DOHH2 (cell line): ENCODE measurements at regions not wholly inside any gene's neighbourhood (a gene's known extent, or its start where the extent isn't known, plus 50 kb on each side); places are given as distances from the start of the nearest gene placed in this dataset.

Experiments
- CTCF ChIP-seq: fragments of 200-600 bp; sonication (generic); IDR thresholded peaks from one replicate; pipeline ENCODE4 v1.5.1; 2014; ENCODE audit warnings: antibody characterized with exemption, mild to moderate bottlenecking, low read depth, low read length; ENCODE audit not compliant: poor library complexity, severe bottlenecking
- EZH2phosphoT487 ChIP-seq: fragments of 200-600 bp; sonication (generic); IDR thresholded peaks from 2 replicates; pipeline ENCODE4 v1.6.1; 2017; ENCODE audit warnings: borderline replicate concordance, mild to moderate bottlenecking, antibody characterized with exemption, low read length, moderate library complexity, mixed read lengths

GRCh38 chr10:111762114-111762513 lies 421.5 kb downstream of the GPAM start:
- TF ChIP-seq CTCF (peak; percentile 26), EZH2phosphoT487 (no peak)
